ENCODE measurements at regions not wholly inside any gene's neighbourhood (a gene's known extent, or its start where the extent isn't known, plus 50 kb on each side); places are given as distances from the start of the nearest gene placed in this dataset.
"Not testable (repeated sequence)": the region's sequence is repeated elsewhere in the genome, so short reads cannot be mapped to it uniquely, and the experiment has no call there.

GRCh38 chr6:67558985-67559384 lies 1076.1 kb upstream of the ADGRB3 start:
- DNase-seq (ENCODE audit: low spot score) = no peak

DNA sequence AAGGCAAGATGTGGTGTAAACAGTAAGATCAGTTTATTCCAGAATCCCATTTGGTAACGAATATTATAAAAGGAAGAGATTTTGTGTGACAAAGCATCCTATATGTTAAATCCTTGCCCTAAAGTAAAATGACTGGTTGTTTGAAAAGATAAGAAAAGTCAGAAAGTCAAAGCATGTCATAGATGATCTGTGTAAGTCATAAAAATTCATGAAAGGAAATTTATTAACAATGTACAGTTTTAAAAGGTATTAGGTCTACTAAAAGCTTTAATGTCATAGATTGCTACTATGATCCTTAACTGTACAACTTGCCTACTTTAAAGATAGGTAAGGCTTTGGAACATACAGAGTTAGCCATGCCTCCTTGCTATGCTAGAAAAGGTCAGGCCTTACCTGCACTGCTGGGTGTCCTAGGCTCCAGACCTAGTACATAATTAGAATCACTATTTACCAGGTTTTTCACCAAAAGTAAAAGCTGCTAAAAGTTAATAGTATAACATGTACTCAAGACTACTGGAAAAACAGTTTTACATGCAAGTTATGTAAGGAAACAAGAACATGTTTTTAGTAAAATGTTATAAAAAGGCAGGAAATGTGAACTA lies 1090.1 kb upstream of the ADGRB3 start:
- no peak for DNase-seq (ENCODE audit: low spot score)

DNA sequence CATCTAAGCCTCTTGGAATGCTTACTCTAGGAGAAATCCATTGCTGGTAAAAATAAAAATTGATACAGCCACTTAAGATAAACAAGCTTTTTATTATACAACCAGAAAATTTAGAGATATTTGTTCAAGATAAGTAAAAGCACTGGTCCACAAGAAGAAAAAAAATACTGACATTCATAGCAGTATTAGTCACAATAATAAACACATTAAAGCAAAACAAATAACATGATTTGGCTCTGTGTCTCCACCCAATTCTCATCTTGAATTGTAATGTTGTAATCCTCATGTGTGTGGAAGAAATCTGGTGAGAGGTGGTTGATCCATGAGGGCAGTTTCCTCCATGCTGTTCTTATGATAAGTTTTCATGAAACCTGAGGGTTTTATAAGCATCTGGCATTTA lies 1093.5 kb upstream of the ADGRB3 start:
- no peak for DNase-seq (ENCODE audit: low spot score)

DNA sequence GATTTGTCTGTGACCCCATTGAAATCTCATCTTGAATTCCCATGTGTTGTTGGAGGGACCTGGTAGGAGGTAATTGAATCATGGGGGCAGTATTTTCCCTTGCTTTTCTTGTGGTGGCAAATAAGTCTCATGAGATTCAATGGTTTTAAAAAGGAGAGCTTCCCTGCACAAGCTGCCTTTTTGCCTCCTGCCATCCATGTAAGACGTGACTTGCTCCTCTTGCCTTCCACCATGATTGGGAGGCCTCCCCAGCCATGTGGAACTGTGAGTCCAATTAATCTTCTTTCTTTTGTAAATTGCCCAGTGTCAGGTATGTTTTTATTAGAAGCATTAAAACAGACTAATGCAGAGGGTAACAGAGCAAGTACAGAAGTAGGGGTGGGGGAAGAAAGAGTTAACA lies 1097.0 kb upstream of the ADGRB3 start:
- no peak for DNase-seq (ENCODE audit: low spot score)

DNA sequence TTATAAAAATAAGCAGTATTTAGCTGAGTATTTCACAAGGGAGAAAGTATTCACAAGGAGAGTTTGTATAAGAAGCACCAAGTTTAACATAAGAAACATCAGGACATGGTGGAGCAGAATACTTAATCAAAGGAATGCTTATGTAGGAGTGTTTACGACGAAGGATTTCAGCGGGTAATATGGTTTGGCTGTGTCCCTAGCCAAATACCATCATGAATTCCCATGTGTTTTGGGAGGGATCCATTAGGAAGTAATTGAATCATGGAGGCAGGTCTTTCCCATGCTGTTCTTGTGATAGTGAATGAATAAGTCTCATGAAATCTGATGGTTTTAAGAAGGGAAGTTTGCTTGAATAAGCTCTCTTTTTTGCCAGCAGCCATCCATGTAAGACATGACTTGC lies 1099.1 kb upstream of the ADGRB3 start:
- DNase-seq (ENCODE audit: low spot score) = no peak

DNA sequence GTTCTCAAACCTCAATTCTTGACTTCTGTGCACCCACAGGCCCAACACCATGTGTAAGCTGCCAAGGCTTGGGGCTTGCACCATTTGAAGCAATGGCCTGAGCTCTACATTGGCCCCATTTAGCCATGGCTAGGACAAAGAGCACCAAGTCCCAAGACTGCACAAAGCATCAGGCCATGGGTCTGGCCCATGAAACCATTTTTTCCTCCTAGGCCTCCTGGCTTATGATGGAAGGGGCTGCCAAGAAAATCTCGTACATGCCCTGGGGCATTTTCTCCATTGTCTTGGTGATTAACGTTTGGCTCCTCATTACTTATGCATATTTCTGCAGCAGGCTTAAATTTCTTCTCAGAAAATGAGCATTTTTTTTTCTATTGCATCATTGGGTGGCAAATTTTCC lies 1128.7 kb upstream of the ADGRB3 start:
- no peak for DNase-seq (ENCODE audit: low spot score)

DNA sequence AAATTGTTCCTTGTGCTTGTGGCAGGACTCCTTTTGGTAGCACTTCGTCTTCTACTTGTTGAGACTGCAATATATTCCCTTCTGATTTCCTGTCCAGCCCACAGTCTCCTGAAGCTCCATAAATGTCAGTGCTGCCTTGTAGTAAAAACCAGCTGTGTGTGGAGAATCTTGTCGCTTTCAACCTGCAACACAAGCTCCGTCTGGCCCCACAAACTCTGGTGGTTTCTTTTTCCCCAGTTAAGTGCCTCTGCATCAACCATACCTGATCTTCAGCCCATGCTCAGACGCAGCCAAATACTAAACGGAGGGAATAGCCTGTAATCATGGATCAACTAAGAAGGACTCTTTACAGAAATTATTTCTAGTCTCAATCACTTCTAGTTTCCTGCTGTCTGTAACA lies 1133.3 kb upstream of the ADGRB3 start:
- no peak for DNase-seq (ENCODE audit: low spot score)

DNA sequence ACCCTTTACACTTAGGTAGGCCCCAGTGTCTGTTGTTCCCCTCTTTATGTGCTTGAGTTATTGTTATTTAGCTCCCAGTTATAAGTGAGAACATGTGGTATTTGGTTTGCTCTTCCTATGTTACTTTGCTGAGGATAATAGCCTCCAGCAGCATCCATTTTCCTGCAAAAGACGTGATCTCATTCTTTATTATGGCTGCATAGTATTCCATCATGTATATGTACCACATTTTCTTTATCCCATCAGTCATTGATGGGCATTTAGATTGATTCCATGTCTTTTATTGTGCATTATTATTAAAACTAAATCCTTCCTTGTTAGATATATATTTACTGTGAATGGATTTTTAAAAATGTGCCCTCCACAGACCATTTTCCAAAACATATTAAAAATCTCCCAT lies 1137.3 kb upstream of the ADGRB3 start:
- DNase-seq (ENCODE audit: low spot score) = no peak

- no peak for DNase-seq (ENCODE audit: low spot score)
These were observed 1138.9 kb upstream of the ADGRB3 start for GRCh38 chr6:67496191-67496590.

GRCh38 chr6:67493682-67494081 lies 1141.4 kb upstream of the ADGRB3 start:
- DNase-seq (ENCODE audit: low spot score) = no peak

GRCh38 chr6:67475700-67476099 lies 1159.4 kb upstream of the ADGRB3 start:
- DNase-seq (ENCODE audit: low spot score) = no peak

GRCh38 chr6:67467341-67467740 lies 1167.7 kb upstream of the ADGRB3 start:
- no peak for DNase-seq (ENCODE audit: low spot score)

DNA sequence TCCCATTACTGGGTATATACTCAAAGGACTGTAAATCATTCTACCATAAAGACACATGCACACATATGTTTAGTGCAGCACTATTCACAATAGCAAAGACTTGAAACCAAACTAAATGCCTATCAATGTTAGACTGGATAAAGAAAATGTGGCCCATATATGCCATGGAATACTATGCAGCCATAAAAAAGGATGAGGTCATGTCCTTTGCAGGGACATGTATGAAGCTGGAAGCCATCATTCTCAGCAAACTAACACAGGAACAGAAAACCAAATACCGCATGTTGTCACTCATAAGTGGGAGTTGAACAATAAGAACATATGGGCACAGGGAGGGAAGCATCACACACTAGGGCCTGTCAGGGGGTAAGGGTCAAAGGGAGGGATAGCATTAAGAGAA lies 1172.4 kb upstream of the ADGRB3 start:
- DNase-seq (ENCODE audit: low spot score) = not testable (repeated sequence)

GRCh38 chr6:67459556-67459955 lies 1175.5 kb upstream of the ADGRB3 start:
- DNase-seq (ENCODE audit: low spot score) = no peak

DNA sequence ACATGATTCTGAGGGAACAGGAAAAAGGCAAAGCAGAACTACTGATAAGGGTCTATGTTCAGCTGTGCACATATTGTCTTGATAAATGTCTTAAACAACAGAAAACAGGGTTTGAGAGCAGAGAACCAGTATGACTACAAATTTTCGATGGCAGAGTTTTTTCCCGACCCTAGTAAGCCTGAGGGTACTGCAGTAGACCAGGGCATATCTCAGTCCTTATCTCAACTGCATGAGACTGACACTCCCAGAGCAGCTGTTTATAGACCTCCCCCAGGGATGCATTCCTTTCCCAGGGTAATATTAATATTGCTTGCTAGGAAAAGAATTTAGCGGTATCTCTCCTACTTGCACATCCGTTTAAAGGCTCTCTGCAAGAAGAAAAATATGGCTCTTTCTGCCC lies 1176.8 kb upstream of the ADGRB3 start:
- DNase-seq (ENCODE audit: low spot score) = no peak

GRCh38 chr6:67451874-67452273 lies 1183.2 kb upstream of the ADGRB3 start:
- DNase-seq (ENCODE audit: low spot score) = no peak

DNA sequence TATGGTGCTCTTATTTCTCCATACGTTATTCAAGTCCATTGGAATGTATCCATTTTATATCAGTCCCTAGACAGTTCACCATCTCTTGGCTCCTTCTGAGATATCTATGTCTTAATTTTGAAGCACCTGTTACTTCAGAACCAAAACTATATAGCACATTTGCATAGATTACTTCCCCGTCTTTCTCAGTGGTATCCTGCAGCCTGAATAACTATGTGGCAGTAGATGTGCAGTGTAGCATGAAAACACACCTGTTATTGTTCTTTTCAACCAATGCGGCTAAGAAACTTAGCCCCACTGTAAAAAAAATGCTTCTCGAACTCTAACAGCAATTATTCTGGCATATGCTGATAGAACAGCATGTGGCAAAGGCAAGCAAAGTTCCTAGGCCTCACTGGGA lies 1184.4 kb upstream of the ADGRB3 start:
- no peak for DNase-seq (ENCODE audit: low spot score)

DNA sequence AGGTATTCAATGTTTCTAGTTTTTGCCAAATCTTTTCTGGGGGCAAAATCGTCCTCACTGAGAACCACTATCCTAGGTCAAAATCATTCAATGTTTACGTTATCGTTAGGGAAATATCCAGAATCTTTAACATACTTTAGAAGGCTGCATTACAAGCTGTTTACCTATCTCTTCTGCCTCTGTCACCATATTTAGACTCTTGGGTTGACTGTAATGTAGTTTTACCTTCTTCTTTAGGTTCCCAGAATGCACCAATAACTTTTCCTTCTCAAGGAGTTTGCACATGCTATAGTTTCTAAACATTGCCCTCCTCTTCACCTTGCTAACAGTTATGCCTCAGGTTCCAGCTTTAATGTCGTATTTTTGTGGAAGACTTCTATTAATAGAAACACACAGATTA lies 1185.5 kb upstream of the ADGRB3 start:
- no peak for DNase-seq (ENCODE audit: low spot score)

DNA sequence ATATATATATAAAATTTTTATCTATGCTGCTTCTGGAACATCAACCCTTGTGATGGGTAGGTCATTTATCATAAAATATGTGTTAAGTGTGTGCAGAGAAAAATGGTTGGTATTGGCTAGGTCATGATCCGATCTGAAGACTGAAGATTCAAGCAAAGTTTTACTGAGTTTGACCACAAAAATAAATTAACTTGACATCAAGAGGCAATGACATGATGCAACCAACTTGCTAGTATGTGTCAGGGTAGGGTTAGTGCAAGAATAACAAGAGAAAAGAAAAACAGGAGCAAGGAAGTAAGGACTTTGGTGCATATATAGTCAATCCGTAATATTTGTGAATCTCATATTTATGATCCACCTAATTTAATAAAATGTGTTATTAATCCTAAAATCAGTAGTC lies 1202.0 kb upstream of the ADGRB3 start:
- DNase-seq (ENCODE audit: low spot score) = no peak

DNA sequence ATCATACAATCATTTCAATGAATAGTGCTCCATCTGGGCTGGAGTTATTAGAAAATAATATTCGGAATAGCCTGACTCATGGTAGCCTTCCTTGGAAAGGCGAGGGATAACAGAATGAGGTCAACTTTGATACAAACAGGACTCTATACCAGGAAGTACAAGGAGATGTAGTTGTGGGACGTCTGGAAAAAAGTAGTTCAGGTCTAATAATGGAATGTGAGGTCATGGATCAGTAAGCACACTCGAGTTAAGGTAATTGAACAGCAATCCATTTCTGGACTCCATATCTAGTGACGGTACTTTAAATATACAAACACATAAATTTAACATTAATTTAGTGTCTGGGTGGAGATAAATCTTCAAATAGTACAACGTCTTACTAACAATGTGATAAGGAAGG lies 1204.0 kb upstream of the ADGRB3 start:
- DNase-seq (ENCODE audit: low spot score) = no peak

- DNase-seq (ENCODE audit: low spot score) = not testable (repeated sequence)
These were observed 1208.4 kb upstream of the ADGRB3 start for GRCh38 chr6:67426686-67427085.

DNA sequence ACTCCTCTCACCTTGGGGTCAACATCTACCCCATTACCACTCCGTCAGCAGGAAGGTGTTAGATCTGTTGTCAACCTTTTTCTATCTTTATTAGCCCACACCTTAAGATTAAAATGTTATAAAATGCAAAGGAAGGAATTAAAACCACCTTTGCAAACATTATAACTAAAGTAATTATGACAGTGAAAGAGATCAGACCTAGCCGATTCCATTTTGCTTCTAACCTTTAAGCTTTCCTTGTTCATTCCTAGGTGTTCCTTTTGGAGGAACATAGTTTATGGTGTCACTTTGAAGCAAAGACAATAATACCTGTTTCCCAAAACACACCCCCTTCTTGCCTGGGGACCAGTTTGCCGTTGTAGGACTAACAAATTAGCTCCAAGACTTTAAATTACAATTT lies 1223.0 kb upstream of the ADGRB3 start:
- no peak for DNase-seq (ENCODE audit: low spot score)

DNA sequence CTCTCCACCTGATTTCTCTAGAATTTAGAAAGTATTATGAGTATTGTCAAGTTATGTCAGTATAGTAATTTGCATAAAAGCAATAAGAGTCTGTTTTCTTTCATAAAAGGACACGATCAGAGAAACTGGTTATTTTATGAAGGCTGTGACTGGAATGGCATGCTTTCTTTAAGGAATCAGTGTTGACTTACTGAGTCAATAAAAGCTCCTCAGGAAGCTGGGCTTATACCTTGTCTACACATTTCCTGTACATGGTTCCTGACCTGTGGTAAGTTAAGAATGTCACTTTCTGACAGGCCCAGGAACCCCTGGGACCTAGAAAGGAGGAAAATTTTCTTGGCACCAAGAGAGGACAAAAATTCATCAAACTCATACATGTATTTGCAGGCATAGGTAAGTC lies 1224.0 kb upstream of the ADGRB3 start:
- no peak for DNase-seq (ENCODE audit: low spot score)

DNA sequence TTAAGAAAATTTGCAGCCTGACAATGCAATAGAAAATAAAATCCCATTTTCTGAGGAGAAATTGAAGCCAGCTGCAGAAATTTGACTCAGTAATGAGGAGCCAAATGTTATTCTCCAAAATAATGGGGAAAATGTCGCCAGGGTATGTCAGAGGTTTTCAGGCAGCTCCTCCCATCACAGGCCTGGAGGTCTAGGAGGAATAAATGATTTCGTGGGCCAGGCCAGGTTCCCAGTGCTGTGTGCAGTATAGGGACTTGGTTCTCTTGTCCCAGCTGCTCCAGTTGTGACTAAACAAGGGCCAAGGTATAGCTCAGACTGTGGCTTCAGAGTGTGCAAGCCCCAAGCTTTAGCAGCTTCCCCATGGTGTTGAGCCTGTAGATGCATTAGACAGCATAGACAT lies 1240.8 kb upstream of the ADGRB3 start:
- DNase-seq (ENCODE audit: low spot score) = no peak

GRCh38 chr6:67393356-67393755 lies 1241.7 kb upstream of the ADGRB3 start:
- no peak for DNase-seq (ENCODE audit: low spot score)

All from ecto neural progenitor cell (in vitro differentiated cells).